ENCODE measurements at regions not wholly inside any gene's neighbourhood (a gene's known extent, or its start where the extent isn't known, plus 50 kb on each side); places are given as distances from the start of the nearest gene placed in this dataset.

- H3K27ac ChIP-seq (ENCODE audit: insufficient read length, low read depth, low read length), result no peak overlapping the region
Measured at GRCh38 chrX:39714471-39714870, 383.3 kb downstream of the BCOR start.

More at GRCh38 chrX:39714471-39714870, 383.3 kb downstream of the BCOR start:
- no peak overlapping the region for H3K56ac ChIP-seq (ENCODE audit: insufficient read length, low read depth, low read length)
- no peak overlapping the region for H2BK20ac ChIP-seq (ENCODE audit: low read depth, low read length, poor library complexity, severe bottlenecking)
- Mint-ChIP-seq H3K36me3 (ENCODE audit: insufficient read depth in 1 of 3, low read depth in 3 of 3) (peaks cover 0 to 5% (median 2%) of the 10 kb centered on the region in 3 experiments; a peak in 5 of 7 replicates), H3K27ac (no peak overlapping the region), H3K27me3 (ENCODE audit: low read depth) (no peaks in the 10 kb centered on the region), H3K4me3 (no peak overlapping the region), H3K4me1 (peaks cover 7 to 9% of the 10 kb centered on the region in 2 experiments), H3K9me3 (peaks cover 49 to 66% of the 10 kb centered on the region in 2 experiments)
- H2BK120ac ChIP-seq (ENCODE audit: low read depth, low read length, poor library complexity, severe bottlenecking), result no peak overlapping the region
- no peak overlapping the region for H4K8ac ChIP-seq (replicated peaks; ENCODE audit: insufficient read length, low read depth, low read length)
- no peak overlapping the region for H4K91ac ChIP-seq (ENCODE audit: insufficient read length, low read depth, low read length)
- H2AK5ac ChIP-seq (ENCODE audit: insufficient read length, low read length), result no peak overlapping the region
- no peaks in the 10 kb centered on the region for H4K20me1 ChIP-seq (ENCODE audit: control insufficient read depth, insufficient read depth, insufficient read length)
- no CpG with 5 or more reads among the region's 6 CpGs for WGBS (ENCODE audit: extremely low coverage, insufficient read length, low lambda C conversion rate)
- H3K27me3 ChIP-seq (ENCODE audit: insufficient read depth, low read length), result no peaks in the 10 kb centered on the region
- H3K9me3 ChIP-seq (ENCODE audit: control insufficient read depth, low read depth, low read length), result no peaks in the 10 kb centered on the region
- no peak overlapping the region for H3T11ph ChIP-seq (ENCODE audit: low read length)
- no peaks in the 10 kb centered on the region for H3K4me1 ChIP-seq (ENCODE audit: insufficient read depth, low read length)
- H3K79me1 ChIP-seq (ENCODE audit: insufficient read depth, low read depth, low read length, poor library complexity, severe bottlenecking), result no peaks in the 10 kb centered on the region
- TF ChIP-seq CTCF (conservative IDR thresholded peaks at IDR 0.05), result no peak
- no peak overlapping the region for H4K5ac ChIP-seq (ENCODE audit: insufficient read length, low read depth, low read length)
- H3K23ac ChIP-seq (ENCODE audit: insufficient read length, low read depth, low read length), result no peak overlapping the region
- H2BK15ac ChIP-seq (ENCODE audit: low read depth, low read length), result no peak overlapping the region
- no peak overlapping the region for H3K4ac ChIP-seq (ENCODE audit: low read depth, low read length)
- H3K14ac ChIP-seq (ENCODE audit: insufficient read depth, low read length), result no peak overlapping the region
- no peaks in the 10 kb centered on the region for H3K23me2 ChIP-seq (ENCODE audit: insufficient read length, low read depth, low read length, poor library complexity, severe bottlenecking)
- H2BK12ac ChIP-seq (ENCODE audit: insufficient read length, low read depth, low read length), result no peak overlapping the region
- H3K9ac ChIP-seq (ENCODE audit: extremely low read depth, insufficient read length, low read length), result no peak overlapping the region
- H3K4me2 ChIP-seq (ENCODE audit: insufficient read depth, insufficient read length, low read length), result no peak overlapping the region
- no peak overlapping the region for H3K18ac ChIP-seq (ENCODE audit: insufficient read length, low read depth, low read length)
- no peak overlapping the region for H2AFZ ChIP-seq (ENCODE audit: low read length)
- H2BK5ac ChIP-seq (ENCODE audit: insufficient read length, low read length), result no peak overlapping the region
- H3K79me2 ChIP-seq (ENCODE audit: insufficient read depth, low read length), result no peaks in the 10 kb centered on the region
- DNase-seq, result no peak

All from H9 (cell line).